SIG-M5 treated with dmso at 0.1 percent for 504 hours (cell line): ENCODE measurements at regions not wholly inside any gene's neighbourhood (a gene's known extent, or its start where the extent isn't known, plus 50 kb on each side); places are given as distances from the start of the nearest gene placed in this dataset.

Source experiments
- DNase-seq: peaks from one replicate; lab custom pipeline; 2025; ENCODE audit not compliant: unreplicated experiment; lab: John Stamatoyannopoulos, UW

DNA sequence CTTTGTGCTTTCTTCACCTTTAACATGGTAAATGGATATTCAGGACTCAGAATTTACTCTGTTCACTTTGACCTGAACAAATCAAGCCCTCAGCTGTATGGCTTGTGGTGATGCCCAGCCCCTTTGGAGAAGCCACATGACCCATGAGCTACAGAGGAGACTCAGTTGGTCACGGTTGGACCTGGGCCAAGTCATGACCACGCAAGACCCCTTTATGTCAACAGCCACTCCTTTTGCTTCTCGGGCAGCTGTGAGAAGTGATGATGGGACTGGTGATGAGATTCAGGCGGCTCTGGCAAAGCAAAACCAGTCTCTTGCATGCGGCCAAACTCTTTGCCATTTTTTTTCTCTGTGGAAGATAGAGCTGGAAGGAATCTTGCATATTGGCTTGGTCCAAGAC lies 96.5 kb upstream of the AJAP1 start:
- no peak for DNase-seq

DNA sequence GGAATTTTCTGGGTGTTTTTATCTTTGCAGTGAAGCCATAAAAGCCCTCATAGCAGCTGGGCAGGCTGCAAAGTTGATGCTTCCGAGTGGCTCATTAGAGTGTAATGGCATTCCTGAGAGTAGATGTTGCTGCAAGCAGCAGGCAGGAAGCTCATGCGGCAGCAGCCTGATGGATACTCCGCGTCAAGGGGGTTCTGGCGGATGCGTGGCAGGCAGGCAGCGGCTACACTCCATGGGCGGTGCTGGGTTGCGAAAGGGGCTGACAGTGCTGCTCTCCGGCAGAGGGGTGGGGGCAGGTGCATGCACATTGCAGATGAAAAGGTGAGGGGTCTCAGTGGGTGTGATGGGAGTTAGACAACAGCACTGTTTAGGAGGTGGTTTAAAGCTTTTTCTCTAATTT lies 93.2 kb upstream of the AJAP1 start:
- DNase-seq = no peak

- DNase-seq = no peak
Measured at GRCh38 chr1:4562321-4562720, 92.1 kb upstream of the AJAP1 start.

GRCh38 chr1:4563586-4563985 lies 90.8 kb upstream of the AJAP1 start:
- no peak for DNase-seq

DNA sequence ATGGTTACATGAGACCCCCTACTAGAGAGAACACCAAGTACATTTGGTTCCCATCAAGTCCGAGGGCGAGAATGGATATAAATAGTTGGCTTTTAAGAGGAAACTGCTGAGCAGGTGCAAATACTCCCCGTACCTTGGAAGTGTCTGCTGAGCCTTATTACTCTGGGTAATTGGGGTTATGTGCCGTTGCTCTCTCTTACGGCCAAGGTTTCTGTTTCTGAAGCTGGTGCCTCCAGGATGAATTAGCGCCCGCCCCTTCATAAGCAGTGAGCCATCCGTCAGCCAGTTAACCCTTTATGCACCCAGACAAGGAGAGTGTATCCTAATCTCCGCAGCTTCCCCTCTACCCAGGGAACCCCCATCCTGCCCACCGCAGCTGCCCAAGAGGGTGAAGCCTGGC lies 90.4 kb upstream of the AJAP1 start:
- no peak for DNase-seq

GRCh38 chr1:4565166-4565565 lies 89.2 kb upstream of the AJAP1 start:
- DNase-seq = no peak

DNA sequence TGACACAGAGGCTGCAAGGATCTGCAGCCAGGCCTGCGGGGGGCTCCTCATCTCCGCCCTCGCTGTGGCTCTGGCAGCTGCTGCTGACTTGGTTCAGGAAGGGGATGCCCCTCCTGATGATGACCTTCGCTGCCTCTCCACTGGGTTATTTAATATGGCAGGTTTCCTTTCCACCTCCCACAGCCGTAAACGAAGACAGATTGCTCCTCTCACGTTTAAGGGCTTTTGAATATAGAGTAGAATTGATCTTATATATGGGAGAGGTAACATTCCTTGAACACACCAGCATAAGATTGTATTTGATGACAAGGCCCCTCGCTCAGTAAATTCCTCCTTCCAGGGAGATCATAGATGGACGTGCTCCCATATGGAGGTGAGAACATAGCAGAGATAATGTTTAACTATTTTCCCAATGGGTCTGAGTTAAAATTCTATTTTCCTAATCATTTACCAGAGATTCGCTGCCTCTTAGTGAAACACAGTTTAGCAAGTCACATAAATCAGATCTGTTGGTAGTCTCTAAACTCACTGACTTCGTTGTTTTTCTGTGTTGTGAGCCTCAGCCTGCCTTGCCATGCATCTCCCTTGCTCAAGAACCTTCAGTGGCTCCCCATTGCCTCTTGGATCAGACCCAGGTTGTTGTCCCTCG lies 88.5 kb upstream of the AJAP1 start:
- DNase-seq = no peak

DNA sequence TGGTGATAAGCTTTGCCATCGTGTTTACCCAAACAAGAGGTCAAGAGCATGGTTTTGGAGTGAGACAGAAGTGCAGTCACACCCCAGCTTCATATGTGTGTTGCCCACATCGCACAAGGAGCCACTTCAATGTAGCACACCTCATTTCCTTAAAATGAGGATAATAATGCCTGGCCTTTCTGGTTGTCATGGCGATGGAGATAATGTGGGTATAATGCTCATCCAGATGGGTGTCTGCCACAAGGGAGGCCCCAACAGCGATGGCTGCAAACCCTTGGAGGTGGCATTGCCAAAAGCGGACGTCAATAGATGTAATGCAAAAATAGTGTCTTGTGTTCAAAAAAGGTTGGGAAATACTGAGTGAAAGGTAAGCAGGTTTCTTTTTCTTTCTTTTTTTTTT lies 83.1 kb upstream of the AJAP1 start:
- no peak for DNase-seq

DNA sequence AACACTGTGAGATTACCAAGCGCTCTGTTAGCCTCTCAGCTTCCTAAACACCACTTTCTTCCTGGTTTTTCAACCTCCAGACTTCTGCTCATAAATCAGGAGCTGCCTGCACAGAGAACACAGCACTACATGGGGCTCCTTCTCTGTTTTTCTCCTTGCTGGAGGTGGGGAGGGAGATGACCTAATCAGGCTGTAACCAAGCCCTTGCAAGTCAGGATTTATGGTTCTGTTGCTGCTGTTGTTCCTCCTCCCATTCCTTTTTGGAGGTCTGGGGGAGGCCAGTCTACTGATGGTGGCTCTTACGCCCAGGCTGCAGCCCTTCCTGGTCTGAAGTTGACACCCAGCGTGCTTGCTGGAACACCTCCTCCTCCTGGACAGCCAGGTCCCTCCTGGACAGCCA lies 80.9 kb upstream of the AJAP1 start:
- no peak for DNase-seq

DNA sequence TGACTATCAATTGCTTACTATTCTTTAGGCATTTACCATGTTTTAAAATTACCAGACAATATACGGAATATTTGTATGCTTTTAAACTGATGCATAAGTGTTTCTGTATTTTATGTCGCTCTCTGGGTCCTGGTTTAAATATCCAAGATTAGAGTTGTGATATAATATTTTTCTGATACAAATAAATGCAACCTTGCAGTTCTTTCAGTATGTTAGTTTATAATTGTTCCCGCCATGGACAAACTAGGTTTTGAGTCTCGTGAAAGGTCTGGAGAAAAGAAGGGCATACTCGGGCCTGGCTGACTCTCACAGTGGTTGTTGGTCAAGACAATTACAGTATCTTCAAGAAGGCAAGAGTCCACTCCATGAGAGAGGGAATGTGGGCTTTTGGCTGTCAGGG lies 72.6 kb upstream of the AJAP1 start:
- DNase-seq = no peak

DNA sequence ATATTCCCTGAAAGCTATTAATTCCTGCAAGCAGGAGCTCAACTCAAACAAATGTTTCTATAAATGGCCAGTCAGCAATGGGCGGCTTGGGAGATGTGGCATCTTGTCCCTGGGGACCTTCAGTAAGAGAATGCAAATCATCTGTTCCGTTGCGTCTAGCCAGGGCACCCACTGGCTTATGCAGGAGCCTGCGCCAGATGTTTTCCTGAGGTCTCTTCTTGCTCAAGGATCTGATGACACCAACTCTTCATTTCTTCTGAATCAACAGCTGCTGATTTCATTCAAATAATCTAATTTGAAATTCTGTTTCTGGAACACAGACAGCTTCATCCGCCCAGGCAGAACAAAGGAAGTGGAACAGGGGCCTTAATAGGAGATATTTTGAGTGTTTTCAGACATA lies 70.0 kb upstream of the AJAP1 start:
- DNase-seq = no peak

DNA sequence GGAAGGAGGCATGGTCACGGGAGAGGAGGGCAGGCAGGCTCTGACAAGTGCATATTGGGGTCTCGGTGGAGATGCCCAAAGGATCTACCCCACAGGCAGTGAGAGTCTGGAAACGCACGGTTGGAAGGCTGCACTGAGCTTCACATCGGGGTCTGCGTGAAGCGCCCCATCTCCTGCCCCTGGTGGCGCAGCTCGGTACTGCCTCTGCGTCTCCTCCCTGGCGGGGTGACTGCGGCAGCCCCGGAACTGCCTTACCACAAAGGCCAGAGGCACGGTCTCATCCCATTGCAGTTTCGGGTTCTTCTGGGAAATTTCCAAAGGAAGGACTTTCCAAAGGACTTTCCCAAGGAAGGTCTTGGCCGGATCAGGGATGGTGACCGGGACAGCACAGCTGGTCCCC lies 69.2 kb upstream of the AJAP1 start:
- no peak for DNase-seq

- no peak for DNase-seq
Measured at GRCh38 chr1:4585705-4586104, 68.7 kb upstream of the AJAP1 start.

- DNase-seq = no peak
Measured at GRCh38 chr1:4586611-4587160, 67.7 kb upstream of the AJAP1 start.

- no peak for DNase-seq
Measured at GRCh38 chr1:4587721-4588120, 66.7 kb upstream of the AJAP1 start.

- DNase-seq = no peak
Measured at GRCh38 chr1:4590756-4591155, 63.7 kb upstream of the AJAP1 start.

DNA sequence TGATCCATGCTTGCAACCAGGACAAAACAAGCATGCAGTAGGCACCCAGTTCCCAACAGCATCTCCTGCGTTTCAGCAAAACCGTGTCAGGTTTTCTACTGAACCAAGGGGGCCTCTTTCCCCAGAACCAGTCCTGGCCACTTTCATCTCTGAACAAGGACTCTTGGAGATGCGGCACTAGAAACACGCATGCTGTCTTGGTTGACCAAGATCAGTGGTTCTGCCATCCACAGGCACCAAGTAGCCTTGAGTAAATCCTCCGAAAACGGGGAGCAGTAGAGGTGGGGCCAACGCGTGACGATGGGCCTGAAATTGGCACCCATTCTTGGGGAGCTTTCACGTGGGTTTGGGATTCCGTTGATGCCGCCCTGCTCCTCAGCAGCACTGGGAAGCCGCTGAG lies 62.5 kb upstream of the AJAP1 start:
- DNase-seq = no peak

DNA sequence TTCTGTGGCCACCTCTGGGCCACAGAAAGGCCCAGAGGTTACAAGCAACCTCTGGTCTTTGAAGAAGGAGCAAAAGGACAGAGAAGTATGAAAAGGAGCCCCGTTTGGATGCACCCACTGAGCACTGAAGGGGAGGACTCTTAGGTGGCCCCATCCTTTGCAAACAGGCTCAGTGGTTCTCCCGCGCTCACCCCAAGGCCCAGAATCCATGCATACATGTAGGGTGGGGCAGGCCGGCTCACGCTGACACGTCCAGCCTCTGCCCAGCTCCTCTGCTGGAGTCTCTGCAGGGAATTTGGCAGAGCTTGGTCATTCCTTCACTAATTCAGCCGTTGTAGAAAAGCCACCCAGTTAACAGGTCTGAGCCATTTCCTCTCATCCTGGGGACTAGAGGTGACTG lies 61.3 kb upstream of the AJAP1 start:
- no peak for DNase-seq

- DNase-seq = no peak
Measured at GRCh38 chr1:4594286-4594991, 60.0 kb upstream of the AJAP1 start.

GRCh38 chr1:4595341-4596225 lies 58.8 kb upstream of the AJAP1 start:
- DNase-seq = no peak

DNA sequence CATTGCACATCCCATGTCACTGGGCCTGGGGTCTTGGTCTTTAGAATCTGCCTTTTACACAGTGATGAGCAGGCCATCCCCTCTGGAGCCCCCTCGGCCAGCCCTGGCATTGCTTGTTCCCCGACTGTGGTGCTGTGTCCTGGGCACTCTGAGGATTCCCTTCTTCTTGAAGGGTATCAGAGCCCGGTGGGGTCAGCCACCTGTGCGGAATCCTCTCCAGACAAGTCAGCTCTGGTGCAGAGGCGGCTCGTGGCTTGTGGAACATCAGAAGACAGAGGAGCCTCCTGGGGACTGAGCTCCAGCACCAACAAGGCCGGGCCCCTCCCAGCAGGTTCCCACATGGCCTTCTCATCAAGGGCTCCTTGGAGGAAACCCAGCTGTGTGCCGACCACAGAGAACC lies 57.9 kb upstream of the AJAP1 start:
- DNase-seq = no peak

DNA sequence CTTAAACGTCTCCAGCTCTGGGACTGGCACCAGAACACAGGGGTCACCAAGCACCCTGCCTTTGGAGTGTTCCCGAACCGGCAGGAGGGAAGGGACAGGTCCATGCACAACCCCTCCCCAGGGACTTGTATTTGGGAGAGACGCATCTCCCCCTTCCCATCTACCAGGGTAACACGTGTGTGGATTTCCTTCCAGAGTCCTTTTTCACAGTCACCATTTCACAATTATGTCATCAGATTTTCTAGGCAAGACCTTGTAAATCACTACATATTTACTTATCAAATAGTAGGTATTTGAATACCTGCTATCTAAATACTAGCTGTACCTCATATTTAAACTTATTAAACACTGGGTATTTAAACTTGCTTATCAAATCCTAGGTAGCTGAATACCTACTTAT lies 57.4 kb upstream of the AJAP1 start:
- DNase-seq = no peak
